ENCODE measurements at regions not wholly inside any gene's neighbourhood (a gene's known extent, or its start where the extent isn't known, plus 50 kb on each side); places are given as distances from the start of the nearest gene placed in this dataset.

GRCh38 chr2:188201639-188202038, 90.0 kb upstream of the GULP1 start:
- ChIA-PET CTCF (no interaction called here), POLR2A (ENCODE audit: low non-redundant PET) (interaction anchor here (0.7 kb wide), 1 partner anchor 16 kb away, joined by 3 read pairs; no protein-coding TSS in a partner anchor)
- TF ChIP-seq, protein P1, sequence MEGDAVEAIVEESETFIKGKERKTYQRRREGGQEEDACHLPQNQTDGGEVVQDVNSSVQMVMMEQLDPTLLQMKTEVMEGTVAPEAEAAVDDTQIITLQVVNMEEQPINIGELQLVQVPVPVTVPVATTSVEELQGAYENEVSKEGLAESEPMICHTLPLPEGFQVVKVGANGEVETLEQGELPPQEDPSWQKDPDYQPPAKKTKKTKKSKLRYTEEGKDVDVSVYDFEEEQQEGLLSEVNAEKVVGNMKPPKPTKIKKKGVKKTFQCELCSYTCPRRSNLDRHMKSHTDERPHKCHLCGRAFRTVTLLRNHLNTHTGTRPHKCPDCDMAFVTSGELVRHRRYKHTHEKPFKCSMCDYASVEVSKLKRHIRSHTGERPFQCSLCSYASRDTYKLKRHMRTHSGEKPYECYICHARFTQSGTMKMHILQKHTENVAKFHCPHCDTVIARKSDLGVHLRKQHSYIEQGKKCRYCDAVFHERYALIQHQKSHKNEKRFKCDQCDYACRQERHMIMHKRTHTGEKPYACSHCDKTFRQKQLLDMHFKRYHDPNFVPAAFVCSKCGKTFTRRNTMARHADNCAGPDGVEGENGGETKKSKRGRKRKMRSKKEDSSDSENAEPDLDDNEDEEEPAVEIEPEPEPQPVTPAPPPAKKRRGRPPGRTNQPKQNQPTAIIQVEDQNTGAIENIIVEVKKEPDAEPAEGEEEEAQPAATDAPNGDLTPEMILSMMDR (conservative IDR thresholded peaks at IDR 0.05; ENCODE audit: low read depth) = no peak
- DNase-seq (ENCODE audit: low spot score) = no peak
- no peak overlapping the region for H3K27ac ChIP-seq

- ChIA-PET CTCF (interaction anchor here (0.7 kb wide), 2 partner anchors 128 to 144 kb away, joined by 3 read pairs; no protein-coding TSS in a partner anchor), POLR2A (ENCODE audit: low non-redundant PET) (no interaction called here)
- H3K27ac ChIP-seq = no peak overlapping the region
- TF ChIP-seq, protein P1 (conservative IDR thresholded peaks at IDR 0.05; ENCODE audit: low read depth) = no peak
- DNase-seq (ENCODE audit: low spot score) = no peak
Observed at GRCh38 chr2:188202777-188203176, 88.9 kb upstream of the GULP1 start.

DNA sequence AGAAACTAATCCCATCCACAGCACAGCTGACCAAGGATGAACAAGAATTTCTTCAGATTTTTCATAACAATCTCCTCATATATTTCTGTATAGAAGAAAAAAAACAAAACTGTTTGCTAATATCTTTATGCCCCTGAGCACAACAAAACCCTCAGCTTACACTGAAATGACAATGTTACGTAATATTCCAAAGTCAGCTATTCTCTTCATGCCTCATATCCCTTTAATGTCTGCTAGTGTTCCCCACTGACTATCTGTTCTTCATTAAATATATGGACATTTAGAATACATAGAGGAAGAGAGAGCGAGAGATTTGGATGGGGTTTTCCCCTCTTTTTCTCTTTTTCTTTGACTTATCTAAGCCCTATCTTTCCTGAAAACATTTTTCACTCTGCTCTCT, 87.9 kb upstream of the GULP1 start:
- CTCF ChIA-PET = no interaction called here
- H3K27ac ChIP-seq = no peak overlapping the region
- TF ChIP-seq, protein P1 (conservative IDR thresholded peaks at IDR 0.05; ENCODE audit: low read depth) = no peak
- POLR2A ChIA-PET (ENCODE audit: low non-redundant PET) = no interaction called here
- DNase-seq (ENCODE audit: low spot score) = no peak

GRCh38 chr2:188204824-188205223, 86.8 kb upstream of the GULP1 start:
- no peak for DNase-seq (ENCODE audit: low spot score)
- no peak overlapping the region for H3K27ac ChIP-seq
- TF ChIP-seq, protein P1 (conservative IDR thresholded peaks at IDR 0.05; ENCODE audit: low read depth) = no peak
- CTCF ChIA-PET = no interaction called here
- POLR2A ChIA-PET (ENCODE audit: low non-redundant PET) = no interaction called here

GRCh38 chr2:188207554-188207953, 84.1 kb upstream of the GULP1 start:
- no peak for DNase-seq (ENCODE audit: low spot score)
- ChIA-PET CTCF (no interaction called here), POLR2A (ENCODE audit: low non-redundant PET) (no interaction called here)
- TF ChIP-seq, protein P1 (conservative IDR thresholded peaks at IDR 0.05; ENCODE audit: low read depth) = no peak
- no peak overlapping the region for H3K27ac ChIP-seq

DNA sequence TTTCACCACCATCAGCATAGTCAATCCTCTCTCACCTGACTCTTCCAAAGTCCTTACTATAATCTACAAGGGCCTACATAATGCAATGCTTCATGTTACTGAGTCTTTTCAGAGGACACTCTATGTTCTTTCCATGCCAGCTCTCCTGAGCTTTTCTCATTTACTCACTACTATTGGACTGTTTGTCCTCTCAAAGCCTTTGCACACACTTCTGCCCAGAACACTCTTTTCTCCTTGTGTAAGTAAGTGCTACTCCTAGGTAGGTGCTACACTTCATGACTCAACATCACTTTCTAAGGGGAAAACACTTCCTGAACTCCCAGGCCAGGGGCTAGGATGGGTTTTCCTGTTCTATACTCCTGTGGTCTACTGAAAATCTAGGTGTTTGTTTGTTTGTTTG, 82.5 kb upstream of the GULP1 start:
- TF ChIP-seq, protein P1 (conservative IDR thresholded peaks at IDR 0.05; ENCODE audit: low read depth) = no peak
- no peak overlapping the region for H3K27ac ChIP-seq
- ChIA-PET CTCF (no interaction called here), POLR2A (ENCODE audit: low non-redundant PET) (no interaction called here)
- DNase-seq (ENCODE audit: low spot score) = no peak

DNA sequence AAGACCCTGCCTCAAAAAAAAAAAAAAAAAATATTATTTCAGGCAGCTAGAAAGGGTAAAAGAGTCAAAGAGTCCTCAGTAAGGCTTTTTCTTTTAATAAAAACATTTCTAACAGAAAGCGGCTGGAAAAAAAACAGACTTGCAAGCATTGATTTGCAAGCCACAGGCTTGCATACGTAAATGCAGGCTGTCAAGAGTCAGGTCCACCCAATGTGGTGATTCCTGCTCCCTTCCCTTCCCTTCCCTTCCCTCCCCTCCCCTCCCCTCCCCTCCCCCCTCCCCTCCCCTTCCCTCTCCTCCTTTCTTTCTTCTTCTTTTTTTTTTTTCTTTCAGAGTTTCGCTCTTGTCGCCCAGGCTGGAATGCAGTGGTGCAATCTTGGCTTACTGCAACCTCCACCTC, 74.4 kb upstream of the GULP1 start:
- TF ChIP-seq, protein P1 (conservative IDR thresholded peaks at IDR 0.05; ENCODE audit: low read depth) = no peak
- CTCF ChIA-PET = no interaction called here
- H3K27ac ChIP-seq = no peak overlapping the region
- POLR2A ChIA-PET (ENCODE audit: low non-redundant PET) = no interaction called here
- DNase-seq (ENCODE audit: low spot score) = no peak

Measured in RWPE1 (cell line).